ENCODE measurements at regions not wholly inside any gene's neighbourhood (a gene's known extent, or its start where the extent isn't known, plus 50 kb on each side); places are given as distances from the start of the nearest gene placed in this dataset.

DNA sequence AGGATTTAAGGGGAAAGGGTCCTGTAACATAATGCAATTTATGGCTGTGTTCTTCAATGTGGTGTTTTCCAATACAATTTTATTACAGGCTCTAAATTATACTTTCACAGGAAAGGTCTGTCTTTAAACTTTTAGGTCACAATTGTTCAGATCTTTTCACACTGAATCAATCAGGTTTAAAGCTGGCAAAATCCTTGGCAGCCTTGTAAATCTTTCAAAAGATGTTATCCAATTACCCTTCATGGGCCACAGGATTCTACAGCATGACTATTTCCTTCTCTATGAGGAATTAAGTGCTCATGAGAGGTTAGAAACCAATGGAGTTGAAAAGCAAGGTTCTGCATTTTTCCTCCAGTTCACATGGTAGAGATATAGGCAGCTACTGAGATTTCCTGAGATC, 211.5 kb upstream of the MIR17HG start:
- Histone ChIP-seq H3K27me3 (ENCODE audit: low read depth) (no peaks in the 10 kb centered on the region), H3K4me3 (no peak overlapping the region), H3K9me3 (no peaks in the 10 kb centered on the region), H3K4me1 (no peaks in the 10 kb centered on the region), H3K27ac (no peak overlapping the region), H3K36me3 (no peaks in the 10 kb centered on the region)
- ATAC-seq (no peak), DNase-seq (no peak)
- intact Hi-C loops (cut with DNase I): no loop called here
- TF ChIP-seq, protein P1, sequence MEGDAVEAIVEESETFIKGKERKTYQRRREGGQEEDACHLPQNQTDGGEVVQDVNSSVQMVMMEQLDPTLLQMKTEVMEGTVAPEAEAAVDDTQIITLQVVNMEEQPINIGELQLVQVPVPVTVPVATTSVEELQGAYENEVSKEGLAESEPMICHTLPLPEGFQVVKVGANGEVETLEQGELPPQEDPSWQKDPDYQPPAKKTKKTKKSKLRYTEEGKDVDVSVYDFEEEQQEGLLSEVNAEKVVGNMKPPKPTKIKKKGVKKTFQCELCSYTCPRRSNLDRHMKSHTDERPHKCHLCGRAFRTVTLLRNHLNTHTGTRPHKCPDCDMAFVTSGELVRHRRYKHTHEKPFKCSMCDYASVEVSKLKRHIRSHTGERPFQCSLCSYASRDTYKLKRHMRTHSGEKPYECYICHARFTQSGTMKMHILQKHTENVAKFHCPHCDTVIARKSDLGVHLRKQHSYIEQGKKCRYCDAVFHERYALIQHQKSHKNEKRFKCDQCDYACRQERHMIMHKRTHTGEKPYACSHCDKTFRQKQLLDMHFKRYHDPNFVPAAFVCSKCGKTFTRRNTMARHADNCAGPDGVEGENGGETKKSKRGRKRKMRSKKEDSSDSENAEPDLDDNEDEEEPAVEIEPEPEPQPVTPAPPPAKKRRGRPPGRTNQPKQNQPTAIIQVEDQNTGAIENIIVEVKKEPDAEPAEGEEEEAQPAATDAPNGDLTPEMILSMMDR (IDR thresholded peaks at IDR 0.05): no peak

- H3K9me3 ChIP-seq: no peaks in the 10 kb centered on the region
- intact Hi-C loops (cut with DNase I): no loop called here
- TF ChIP-seq, protein P1 (IDR thresholded peaks at IDR 0.05): no peak
- no peaks in the 10 kb centered on the region for H3K36me3 ChIP-seq
- DNase-seq: no peak
- ATAC-seq: no peak
- H3K4me1 ChIP-seq: no peaks in the 10 kb centered on the region
- no peak overlapping the region for H3K27ac ChIP-seq
- no peaks in the 10 kb centered on the region for H3K27me3 ChIP-seq (ENCODE audit: low read depth)
- H3K4me3 ChIP-seq: no peak overlapping the region
Measured at GRCh38 chr13:91136806-91137205, 210.7 kb upstream of the MIR17HG start.

- H3K4me1 ChIP-seq: no peaks in the 10 kb centered on the region
- no peaks in the 10 kb centered on the region for H3K27me3 ChIP-seq (ENCODE audit: low read depth)
- H3K9me3 ChIP-seq: no peaks in the 10 kb centered on the region
- H3K27ac ChIP-seq: no peak overlapping the region
- DNase-seq: no peak
- TF ChIP-seq, protein P1 (IDR thresholded peaks at IDR 0.05): no peak
- no peak overlapping the region for H3K4me3 ChIP-seq
- no peaks in the 10 kb centered on the region for H3K36me3 ChIP-seq
- ATAC-seq: no peak
- intact Hi-C loops (cut with DNase I): no loop called here
Measured at GRCh38 chr13:91139232-91139631, 208.3 kb upstream of the MIR17HG start.

GRCh38 chr13:91141543-91142061, 205.9 kb upstream of the MIR17HG start:
- intact Hi-C loops (cut with DNase I): no loop called here

DNA sequence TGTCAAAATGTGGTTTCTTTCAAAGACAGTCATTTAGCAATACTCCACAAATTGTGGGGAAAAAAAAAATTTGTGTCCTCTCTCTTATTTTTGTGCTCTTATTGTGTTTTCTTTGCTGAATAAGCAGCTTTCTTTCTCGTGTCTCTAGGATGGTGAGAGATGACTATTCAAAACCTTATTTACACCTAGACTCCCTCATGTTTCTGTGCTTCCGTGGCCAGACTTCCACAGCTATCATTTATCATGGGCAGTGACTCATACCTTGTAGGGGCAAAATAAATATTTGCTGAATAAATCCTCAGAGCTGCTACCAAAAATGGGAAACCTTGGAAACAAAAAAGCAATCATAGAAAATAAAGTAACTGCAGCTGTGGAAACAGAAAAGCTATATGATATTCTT, 204.9 kb upstream of the MIR17HG start:
- no peak overlapping the region for H3K27ac ChIP-seq
- intact Hi-C loops (cut with DNase I): no loop called here

More at GRCh38 chr13:91141543-91142061, 205.9 kb upstream of the MIR17HG start:
- Histone ChIP-seq H3K27me3 (ENCODE audit: low read depth) (no peaks in the 10 kb centered on the region), H3K36me3 (no peaks in the 10 kb centered on the region), H3K27ac (no peak overlapping the region), H3K9me3 (no peaks in the 10 kb centered on the region), H3K4me3 (no peak overlapping the region), H3K4me1 (no peaks in the 10 kb centered on the region)
- ATAC-seq (no peak), DNase-seq (no peak)
- TF ChIP-seq, protein P1 (IDR thresholded peaks at IDR 0.05): no peak

More for the DNA sequence above, 204.9 kb upstream of the MIR17HG start:
- ATAC-seq (no peak), DNase-seq (no peak)
- H3K36me3 ChIP-seq: no peaks in the 10 kb centered on the region
- no peaks in the 10 kb centered on the region for H3K9me3 ChIP-seq
- TF ChIP-seq, protein P1 (IDR thresholded peaks at IDR 0.05): no peak
- H3K27me3 ChIP-seq (ENCODE audit: low read depth): no peaks in the 10 kb centered on the region
- H3K4me3 ChIP-seq: no peak overlapping the region
- H3K4me1 ChIP-seq: no peaks in the 10 kb centered on the region

All from lower lobe of right lung (tissue), 2 donors.